ENCODE measurements at regions not wholly inside any gene's neighbourhood (a gene's known extent, or its start where the extent isn't known, plus 50 kb on each side); places are given as distances from the start of the nearest gene placed in this dataset.

DNA sequence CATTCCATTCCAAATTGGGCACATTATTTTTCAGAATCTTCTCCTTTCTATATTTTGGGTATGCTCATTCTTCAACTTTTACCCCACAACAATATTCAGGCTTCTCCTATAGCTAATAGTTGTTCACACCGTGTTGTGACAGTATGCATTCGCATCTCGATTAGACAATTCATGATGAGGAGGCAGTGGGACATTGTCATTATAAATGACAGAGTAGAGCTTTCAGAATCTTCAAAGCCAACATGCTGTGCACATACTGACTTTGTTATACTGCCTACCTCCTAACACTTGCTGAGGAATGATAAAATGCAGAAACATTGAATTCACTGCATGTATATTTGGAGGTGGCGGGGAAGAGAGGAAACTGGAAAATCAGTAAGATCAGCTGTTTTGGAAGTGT, 714.2 kb downstream of the SUCLG1 start:
- no peak for DNase-seq

DNA sequence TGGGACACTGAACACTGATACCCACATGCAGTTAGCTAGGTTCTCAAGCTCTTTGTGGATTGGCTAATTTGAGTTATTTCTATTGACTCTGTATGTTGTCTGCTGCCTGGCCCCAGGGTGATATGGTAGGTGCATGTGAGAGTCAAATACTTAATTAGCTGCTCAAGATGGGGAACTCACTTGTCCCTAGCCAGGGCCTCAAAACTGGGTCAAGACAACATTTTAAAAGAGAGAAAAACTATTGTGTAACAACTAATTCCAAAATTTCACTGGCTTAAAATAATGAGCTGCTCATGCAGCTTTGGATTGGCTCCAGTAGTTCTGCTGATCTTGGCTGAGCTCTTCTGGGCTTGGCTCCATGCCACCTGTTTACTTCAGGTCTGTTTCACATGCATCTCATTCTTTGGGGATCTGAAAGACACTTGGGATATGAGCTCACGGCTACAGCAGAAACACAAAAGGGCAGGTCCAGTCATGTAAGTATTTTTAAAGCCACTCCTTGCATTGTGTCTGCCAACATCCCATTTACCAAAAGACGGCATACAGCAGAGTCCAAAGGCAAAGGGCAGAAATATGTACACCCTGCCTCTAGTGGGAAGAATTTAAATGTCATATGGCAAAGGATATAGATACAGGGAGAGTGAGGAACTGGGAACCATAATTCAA, 716.8 kb downstream of the SUCLG1 start:
- DNase-seq: no peak

DNA sequence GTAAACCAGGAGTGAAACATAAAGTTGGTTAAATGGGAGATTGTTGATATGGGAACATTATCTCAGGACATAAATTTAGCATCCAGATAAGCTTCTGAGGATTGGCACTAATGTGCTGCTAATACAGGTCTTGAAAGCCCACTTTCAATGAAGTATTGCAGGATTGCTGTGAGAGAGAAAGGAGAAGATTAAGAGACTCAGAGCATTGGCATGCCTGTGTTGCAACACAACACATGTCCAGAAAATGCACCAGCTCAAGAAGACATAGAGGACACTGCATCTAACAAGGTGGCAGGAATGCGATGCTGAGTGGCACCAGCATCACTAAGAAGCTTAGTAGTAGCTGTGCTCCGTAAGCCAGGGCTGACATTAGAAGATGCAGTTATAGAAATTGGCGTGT, 728.9 kb downstream of the SUCLG1 start:
- DNase-seq: no peak

DNA sequence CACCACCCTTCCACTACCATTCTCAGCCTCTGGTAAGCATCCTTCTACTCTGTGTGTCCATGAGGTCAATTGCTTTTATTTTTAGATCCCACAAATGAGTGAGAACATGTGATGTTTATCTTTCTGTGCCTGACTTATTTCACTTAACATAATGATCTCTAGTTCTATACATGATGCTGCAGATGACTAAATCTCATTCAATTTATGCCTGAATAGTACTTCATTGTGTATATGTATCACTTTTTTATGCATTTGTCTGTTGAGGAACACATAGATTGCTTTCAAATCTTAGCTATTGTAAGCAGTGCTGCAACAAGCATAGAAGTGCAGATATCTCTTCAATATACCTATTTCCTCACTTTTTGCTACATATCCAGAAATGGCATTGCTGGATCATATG, 733.3 kb downstream of the SUCLG1 start:
- no peak for DNase-seq

DNA sequence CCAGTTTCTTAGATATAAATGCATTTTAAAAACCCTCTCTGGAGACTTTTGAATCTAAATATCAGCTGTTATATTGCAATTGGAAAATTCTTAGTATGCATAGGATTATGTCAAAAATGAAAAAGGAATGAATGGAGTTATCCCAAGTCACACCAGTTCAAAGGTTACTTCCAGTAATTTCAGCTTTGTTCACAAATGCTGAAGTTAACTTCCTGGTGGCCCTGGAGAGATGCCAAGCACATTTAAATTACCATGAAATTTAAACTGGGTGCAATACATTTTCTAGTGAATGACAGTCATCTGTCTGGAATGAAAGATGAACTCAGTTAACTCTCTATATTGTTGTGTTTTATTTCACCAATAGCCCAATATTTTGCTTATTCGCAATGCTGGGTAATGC, 753.9 kb downstream of the SUCLG1 start:
- no peak for DNase-seq

DNA sequence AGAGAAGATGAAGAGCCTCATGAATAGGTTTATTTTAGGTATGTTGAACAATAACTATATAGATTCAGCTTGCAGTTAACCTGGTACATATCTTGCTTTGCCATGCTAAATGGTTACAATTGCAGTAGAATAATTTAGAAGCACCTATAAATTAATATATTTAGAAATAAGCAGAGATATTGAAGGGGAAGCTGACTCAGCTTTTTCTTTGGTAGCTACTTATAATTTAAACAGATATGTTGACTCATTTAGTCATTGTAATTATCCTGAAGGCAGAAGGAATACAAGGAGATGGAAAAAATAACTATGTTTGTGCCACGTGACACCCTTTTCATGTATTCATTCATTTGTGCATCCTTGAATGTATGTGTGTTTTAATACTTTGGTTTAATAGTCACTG, 755.5 kb downstream of the SUCLG1 start:
- no peak for DNase-seq

DNA sequence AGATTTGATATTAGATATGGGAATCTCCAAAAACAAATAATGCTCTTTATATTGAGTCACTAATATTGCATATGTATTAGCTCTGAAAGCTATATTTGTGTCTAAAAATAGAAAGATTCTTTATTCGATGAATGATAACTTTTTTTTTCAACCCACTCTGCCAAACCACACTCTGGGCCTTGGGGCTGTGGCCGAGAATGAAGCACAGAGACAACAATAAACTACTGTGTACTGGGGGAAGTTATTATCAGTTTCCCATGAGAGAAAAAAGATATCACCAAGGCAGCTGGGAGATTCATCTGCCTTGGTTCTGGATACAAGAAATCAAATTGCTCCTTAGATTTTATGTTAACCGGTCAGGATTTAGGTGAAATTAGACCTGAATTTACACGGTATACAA, 762.2 kb downstream of the SUCLG1 start:
- DNase-seq: no peak

DNA sequence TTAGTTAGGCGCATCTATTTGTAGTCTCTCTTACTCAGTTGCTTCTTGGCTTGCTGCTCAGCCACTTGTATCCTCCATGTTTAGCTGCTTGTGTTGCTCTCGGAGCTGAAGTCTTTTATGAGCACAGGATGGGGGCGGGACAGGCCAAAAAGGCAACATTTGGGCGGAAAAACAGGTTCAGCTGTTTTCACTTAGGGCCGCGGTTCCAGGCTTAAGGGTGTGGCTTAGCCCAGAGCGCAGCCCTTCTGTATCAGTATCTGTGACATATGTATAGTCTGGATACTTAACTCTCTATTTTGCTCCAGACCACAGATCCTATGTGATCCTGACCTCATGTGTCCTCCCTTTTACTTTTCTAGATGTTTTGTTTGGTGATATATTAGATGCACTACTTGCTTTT, 763.5 kb downstream of the SUCLG1 start:
- DNase-seq: no peak

DNA sequence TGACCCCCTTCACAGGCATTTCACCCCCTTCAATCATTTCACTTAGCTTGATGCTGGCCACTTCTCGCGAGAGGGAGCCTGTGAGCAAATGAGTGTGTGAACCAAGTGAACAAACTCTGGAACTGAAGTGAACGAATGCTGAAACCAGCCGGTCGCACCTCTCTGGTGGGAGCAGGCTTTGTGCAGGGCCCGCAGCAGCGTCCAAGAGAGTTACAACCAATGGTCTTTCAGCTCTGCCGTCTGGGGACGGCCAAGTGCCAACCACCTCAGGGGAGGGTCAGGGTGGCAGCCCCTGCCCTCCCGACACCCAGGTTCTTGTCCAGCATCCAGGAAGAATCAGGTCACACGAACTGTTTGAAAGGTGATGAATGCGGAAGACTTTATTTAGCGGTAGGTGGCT, 764.0 kb downstream of the SUCLG1 start:
- DNase-seq: no peak

DNA sequence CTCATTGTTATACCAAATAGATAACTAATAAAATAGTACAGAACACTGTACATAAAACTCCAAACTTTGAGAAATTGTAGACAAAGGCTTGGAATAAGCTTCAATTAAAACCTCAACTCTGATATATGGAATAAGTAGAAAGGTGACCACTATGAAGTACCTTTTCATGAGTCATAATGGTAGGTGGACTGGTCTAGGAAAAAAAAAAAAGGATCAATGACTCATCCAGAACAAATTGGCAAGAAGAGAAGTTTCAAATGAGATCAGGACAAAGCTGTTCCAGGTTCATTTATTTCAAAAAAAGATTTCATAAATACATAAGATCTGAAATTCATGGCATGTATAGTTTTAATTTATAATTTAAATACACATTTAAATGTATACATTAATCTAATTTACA, 769.7 kb downstream of the SUCLG1 start:
- DNase-seq: no peak

DNA sequence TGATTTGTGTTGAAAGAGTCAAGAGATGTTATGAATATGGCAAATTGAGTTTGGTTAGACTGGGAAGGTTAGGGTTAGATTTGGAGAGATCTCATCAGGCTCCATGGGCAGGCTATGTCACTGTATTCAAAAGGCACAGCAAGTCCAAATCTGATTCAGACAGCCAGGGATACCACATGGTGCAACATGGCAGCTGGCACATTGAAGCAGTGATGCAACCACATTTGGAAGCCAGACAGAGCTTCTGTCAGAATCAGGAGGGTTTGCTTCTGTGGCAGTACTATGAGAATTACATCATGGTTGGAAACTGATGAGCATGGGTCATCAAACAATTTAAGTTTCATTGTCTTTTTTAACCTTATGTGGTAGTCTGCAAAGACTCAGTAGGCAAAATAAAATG, 772.2 kb downstream of the SUCLG1 start:
- DNase-seq: no peak

DNA sequence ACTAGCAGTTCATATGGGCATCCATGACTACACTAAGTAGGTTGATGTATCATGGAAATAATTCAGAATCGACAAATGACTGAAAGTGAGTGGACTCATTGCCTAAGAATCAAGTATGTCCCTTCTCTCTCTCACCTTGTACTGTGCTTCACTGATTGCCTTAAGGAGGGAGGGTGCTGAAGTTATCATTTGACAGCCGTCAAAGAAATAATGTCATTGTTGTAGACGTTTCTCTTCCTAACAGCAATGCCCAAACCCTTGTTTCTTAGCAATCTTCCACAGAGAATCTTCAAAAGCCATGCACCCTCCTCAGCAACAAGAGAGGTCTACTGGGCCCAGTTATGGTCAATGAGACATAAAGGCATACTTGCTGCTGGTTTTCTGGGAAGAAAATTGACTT, 785.0 kb downstream of the SUCLG1 start:
- DNase-seq: no peak

DNA sequence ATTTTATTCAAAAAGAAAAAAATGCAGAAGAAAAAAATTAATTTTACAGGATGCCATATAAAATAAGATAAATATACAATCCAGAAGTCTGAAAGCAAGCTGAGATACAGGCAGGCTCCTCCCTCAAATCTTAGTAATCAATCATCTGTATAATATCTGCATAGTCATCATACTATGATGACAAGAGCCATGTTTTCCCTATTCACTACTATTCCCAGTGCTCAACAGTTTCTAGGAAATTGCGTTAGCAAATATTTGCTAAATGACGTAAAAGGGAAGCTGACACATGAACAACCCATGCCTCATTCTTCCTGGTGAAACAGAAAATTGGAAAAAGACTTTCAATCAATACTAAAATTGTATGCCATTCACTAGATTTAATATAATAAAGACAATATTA, 793.2 kb downstream of the SUCLG1 start:
- no peak for DNase-seq

DNA sequence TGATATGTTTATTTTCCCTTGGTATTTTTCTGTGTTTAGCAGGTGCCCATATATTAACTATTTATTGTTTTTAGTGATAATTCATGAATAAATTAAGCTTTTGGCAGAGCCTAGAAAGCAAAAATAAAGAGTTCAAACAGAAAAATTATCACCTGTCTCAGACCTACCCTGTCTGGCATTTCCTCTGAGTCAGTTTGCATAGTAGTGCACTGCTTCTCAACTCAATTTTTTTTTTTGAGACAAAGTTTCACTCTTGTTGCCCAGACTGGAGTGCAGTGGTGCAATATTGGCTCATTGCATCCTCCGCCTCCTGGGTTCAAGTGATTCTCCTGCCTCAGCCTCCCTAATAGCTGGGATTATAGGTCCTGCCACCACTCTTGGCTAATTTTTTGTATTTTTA, 793.9 kb downstream of the SUCLG1 start:
- no peak for DNase-seq

DNA sequence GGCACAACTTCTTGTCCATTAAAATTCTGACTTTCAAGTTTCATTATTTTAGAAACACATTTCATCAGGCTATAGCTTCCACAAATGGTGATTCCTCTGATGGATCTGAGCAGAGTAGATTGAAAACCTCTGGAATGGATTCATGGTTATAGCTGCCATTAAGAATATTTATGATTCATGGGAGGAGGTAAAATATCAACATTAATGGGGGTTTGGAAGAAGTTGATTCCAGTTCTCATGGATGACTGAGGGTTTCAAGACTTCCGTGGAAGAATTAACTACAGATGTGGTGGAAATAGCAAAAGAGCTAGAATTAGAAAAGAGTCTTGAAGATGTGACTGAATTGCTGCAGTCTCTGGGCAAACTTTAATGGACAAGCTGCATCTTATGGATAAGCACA, 797.4 kb downstream of the SUCLG1 start:
- DNase-seq: no peak

DNA sequence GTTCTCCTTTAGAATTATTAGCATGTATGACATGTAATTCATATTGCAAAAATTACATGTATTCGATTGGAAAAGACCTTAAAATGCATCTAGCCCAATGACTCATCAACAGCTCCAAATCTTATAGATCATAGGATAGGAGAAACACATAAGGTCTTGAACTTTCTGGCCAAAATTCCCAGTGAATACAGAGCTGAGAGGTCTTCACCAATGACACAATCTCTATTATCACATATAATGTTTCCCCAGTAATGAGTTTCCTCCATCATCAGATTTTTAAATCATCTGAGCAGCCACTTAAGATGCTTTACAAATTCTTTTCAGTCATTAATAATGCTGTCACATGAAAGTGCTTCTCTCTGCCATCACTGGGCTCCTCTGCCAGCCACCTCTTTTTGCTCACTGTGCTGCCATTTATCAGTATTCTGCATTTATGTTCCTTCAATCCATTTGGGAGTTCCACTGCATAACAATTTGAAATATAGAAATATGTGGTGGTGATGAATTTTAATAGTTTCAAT, 804.9 kb downstream of the SUCLG1 start:
- DNase-seq: no peak

DNA sequence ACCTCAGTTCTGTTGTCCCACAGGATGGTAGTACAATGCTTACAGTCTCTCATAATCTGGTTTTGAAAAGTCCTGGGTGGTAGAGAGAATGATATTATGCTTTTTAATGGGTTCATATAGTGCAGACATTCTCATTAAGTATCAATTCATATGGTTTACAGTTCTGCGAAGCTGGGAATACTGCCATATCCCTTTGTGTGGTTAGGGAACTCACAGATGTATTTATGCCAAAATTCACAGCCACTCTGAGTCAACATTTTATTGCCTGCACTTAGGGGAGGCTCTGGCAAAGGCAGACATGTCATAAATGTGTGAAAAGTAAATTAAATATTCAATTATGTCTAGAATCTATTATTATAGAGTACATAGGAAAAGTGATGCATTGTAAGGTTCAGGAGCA, 808.2 kb downstream of the SUCLG1 start:
- no peak for DNase-seq

DNA sequence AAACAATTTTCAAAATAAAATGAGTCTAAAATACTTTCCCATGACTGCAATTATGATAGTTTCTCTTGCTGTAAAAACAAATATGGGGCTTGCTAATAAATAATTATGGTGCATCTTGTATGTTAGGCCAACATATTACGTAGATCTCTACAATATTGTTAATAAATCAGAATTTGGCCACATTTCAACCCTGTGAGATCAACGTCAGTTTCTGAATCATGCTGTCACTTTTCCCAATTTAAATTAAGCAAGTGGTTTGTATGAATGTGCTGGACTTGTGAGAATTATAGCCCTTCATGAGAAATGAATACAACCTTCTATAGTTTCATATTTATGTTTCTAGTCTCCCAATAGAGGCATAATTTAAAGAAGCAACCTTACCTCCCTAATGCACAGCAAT, 808.9 kb downstream of the SUCLG1 start:
- no peak for DNase-seq

DNA sequence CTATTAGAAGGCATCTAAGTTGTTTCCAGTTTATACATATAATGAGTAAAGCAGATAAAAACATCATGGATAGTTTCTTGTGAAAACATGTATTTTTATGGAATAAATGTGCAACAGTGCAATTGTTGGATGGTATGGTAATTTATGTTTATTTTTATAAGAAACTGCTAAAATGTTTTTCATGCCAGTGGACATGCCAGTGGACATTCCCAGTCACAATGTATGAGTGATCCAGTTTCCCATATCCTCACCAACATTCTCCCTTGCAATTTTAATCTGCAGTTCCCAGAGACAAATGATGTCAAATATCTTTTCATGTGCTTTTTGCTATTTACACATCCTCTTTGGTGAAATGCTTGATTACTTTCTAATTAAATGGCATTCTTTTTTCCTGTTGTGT, 818.6 kb downstream of the SUCLG1 start:
- no peak for DNase-seq

DNA sequence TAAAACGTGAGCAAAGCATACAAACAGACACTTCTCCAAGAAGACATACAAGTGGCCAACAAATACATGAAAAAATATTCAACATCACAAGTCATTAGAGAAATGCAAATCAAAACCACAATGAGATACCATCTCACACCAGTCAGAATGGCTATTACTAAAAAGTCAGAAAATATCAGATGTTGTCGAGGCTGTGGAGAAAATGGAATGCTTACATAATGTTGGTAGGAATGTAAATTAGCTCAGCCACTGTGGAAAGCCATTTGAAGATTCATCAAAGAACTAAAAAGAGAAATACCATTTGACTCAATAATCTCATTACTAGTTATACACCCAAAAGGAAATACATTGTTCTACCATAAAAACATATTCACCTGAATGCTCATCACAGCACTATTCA, 825.7 kb downstream of the SUCLG1 start:
- no peak for DNase-seq

DNA sequence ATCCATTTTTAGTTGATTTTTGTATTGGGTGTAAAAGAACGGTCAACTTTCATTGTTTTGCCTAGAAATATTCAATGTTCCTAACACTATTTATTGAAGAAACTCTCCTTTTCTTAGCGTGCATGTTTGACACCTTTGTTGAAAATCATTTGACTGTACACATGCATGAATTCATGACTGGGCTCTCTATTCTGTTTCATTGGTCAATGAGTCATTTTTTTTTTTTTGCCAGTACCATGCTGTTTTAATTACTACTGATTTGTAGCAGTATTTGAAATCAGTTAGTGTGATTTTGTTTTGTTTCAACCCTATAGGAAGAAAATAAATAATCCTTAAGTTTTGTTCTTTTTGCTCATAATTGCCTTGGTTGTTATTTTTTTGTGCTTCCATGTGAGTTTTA, 828.7 kb downstream of the SUCLG1 start:
- DNase-seq: no peak

DNA sequence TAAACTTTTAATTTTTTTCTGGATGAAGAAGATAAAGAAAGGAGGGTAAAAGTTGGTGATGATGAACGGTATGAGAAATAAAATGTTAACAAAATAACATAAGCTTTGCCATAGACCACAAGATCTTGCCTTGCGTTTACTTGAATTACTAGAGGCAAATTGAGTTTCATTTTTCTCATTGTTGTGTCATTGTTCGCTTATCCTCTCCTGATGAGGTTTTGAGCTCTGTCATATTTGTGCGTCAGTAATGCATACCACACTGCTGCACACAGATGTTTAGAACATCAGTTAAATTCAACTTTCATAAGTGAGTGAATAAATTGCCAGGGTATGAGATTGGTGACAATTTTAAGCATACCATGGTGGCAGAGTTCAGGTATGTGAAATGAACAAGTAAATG, 843.6 kb downstream of the SUCLG1 start:
- no peak for DNase-seq

DNA sequence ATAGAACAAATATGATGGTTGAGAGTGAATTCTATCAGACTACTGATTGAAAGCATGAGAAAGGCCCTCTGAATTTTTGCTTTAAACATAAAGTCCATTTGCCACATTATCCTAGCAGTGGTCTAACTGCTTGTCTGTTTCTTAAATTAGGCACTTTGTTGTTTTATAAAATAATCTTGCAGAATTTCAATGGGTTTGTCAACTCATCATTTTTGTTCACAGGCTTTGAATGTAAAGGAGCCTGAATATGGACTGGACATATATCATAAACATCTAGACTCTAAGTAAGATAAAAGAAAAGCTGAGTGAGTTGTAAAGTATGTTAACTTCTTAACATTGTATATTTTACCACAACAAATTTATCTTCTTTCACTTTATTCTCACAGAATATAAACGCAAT, 845.9 kb downstream of the SUCLG1 start:
- no peak for DNase-seq

DNA sequence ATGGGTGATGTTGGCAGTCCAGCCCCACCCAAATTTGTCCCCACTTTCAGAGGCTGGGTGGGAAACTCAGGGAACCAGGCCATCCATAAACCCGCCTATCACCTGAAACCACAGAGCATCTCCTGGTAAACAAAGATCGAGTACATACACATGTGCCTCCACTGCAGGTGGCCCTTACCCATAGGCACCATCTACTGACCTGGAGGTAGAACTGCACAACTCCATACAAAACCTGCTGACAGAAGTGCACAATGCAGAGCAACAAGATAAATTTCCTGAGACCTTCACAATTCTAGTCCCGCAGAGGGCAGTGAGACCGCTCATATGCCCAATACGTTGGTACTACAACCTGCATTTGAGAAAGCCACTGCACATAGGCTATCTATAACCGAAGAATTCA, 856.3 kb downstream of the SUCLG1 start:
- no peak for DNase-seq

DNA sequence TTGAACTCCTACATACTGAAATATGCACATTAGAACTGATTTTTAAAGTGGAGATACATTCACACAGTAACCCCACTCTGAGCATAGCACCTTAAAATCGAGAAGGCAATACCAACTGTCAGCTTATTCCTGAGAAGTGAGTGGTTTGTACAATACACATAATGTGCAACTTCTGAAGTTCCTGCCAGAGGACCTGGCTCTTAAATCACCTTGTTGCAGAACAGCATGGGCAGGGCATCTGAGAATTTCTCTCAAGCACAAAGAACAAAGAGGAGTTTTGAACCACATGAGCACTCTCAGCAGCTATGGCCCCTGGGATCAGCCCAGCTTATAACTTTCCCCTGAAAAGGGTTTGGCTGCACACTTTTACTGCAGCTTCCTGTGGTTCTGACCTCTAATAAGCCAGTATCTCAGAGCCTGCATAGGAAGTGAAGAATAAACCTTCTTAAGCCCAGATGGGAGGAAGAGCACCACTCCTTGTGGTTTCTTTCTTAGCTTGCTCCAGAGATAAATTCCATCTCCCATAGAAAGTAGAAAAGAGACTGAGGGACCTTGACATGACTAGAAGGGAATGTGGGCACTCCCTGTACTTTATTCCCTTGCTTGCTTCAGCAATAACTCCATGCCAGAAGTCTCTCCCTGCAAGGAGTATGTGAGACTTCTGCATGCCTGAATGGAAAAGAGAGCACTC, 862.3 kb downstream of the SUCLG1 start:
- DNase-seq: no peak

Data from CD4-positive, alpha-beta T cell treated with Interleukin-4 for 1 hour (primary cell).